Stimulated activated CD4-positive, alpha-beta T cell treated with anti-CD3 and anti-CD28 coated beads, Interleukin-2, amount 100 ng/mL, for 24 hours (primary cell): ENCODE measurements at regions not wholly inside any gene's neighbourhood (a gene's known extent, or its start where the extent isn't known, plus 50 kb on each side); places are given as distances from the start of the nearest gene placed in this dataset.

Experiments used
- DNase-seq, 2 donors: peaks; one replicate each; pipeline ENCODE4 v3.0.0-alpha.2; 2020

DNA sequence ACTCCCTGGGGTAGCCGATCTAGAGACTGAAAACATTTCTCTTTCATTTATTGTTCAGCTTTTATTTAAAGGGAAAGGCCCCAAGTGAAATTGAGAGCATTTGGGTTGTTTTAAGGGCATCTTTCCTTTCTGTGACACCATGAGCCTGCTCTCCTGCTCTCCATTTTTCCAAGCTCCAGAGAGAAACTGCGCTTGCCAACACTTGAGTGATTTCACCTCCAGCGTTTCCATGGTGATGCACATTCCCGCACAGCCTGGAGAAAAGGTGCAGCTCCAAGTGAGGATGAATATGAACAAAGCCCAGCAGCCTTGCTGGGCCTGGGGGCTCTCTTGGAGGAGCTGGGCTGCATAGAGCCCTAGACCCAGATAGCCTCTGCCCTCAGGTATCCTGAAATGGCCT is 159.2 kb upstream of the PPP2R3A start:
- DNase-seq: no peak

DNA sequence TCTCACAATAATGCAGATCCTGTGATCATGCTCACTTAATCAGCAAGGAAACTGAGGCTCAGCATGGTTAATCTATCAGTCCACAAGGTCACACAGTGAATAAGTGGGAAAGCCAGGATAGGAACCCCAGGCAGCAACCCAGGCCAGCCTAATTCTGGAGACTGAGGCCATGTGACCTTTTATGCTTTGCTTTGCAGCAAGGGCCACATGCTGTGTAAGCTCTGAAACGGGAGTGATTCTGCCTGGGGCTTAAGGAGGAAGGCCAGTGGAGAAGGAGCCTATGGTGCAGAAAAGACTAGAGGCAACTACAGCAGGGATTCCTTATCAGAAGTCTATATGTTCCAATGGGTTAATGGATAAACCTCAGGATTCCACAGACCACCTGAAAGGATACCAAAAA is 157.6 kb upstream of the PPP2R3A start:
- DNase-seq: no peak

DNA sequence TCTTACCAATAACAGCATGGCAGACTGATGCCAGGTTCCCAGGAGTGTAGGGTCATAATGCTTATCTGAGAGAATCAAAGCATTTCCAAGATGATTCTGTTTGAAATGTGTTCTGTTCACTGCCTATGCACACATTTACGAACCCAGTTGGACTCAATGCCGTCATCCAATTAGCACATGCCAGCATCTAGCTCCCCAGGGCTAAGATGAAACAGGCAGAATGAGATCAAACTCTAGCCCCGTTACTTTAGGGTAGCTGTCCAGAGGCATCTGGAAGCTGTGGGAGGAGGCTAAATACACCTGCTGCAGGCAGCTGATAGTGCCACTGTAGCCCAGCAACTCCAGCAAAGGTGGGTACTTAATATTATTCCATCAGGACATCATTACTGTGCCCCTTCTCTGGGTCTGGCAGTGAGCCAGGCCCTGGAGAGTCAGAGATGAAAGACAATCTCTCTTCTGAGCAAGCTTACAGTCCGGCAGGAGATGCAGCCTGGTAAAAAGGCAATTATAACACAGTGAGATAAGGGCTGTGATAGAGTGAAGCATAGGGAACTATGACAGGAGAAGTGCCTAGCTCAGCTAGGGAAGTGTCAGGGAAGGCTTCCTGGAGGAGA is 156.4 kb upstream of the PPP2R3A start:
- DNase-seq: no peak

DNA sequence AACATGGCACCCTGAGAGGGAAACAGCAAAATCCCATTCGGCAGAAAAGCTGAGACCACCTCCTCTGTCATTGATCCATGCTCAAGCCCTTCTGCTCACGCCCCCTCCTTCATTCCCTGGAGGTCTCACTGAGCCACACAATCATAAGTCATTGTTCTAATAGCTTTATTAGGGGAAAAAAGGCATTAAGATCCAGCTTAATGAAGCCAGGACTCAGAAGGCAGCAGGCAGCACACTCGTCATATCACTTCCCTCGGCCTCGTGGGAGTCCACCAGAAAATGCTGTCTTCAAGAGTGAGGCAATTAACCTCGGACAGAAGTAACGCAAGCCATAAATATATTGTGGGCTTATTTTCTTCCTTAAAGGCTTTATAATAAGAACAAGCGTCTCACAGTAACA is 153.9 kb upstream of the PPP2R3A start:
- no peak for DNase-seq

DNA sequence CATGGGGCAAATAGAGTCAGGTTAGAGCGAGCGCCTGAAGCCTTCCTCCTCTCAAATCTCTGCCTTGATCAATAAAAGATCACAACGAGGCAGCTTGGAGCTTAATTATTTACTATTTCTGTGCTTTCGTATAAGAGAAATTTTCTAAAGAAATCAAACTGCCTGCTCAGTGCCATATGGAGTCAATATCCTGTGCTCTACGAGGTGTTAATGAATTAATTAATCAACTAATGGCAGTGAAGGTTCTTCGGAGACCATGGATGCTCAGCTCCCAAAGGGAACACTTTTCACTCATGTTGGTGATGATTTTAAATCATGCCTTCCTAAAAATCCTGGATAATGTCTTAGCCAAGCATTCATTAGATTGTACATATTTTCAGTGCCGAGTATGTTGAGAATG is 153.5 kb upstream of the PPP2R3A start:
- no peak for DNase-seq

DNA sequence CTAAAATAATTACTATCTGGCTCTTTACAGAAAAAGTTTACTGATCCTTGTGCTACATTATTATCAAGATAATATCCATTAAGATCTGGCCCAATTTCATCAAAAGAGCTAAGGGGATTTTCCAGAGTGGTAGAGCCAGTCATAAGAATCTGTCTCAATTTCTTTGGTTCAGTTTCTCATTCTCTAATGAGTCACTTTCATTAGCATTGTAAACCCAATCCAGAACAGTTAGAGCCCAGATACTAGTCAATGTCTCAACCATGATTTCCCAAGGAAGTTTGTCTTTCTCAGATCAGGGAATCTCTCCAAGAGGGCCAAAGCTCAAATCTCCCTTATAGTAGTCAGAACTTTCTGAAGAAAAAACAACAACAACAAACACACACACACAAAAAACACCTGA is 131.1 kb upstream of the PPP2R3A start:
- no peak for DNase-seq

DNA sequence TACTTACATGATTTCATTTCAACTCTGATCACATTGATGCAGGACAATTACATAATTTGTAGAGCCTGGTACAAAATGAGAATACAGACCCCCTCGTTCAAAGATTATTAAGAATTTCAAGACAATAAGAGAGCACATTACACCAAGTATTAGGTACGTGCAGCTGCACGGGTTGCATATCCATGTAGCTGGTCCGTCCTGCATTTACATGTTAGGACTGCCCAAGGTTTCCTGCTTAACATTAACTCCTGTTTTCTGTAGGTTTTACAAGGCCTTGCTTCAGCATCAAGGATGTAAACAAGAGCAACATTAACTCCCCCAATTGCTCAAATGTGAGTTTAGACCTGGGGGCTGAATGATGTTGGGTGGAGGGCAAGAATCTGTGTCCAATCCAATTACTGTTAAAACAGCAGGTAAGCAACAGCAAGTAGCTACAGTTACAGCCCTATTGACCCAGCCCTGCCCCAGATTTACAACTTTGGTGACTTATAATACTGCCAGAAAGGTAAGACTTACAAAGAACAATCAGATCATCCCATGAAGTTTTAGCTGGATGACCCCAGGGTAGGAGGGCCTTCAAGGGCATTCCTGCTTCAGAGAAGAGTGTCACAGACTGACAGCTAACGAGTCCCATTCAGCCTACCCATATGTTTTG is 127.4 kb upstream of the PPP2R3A start:
- DNase-seq: no peak

DNA sequence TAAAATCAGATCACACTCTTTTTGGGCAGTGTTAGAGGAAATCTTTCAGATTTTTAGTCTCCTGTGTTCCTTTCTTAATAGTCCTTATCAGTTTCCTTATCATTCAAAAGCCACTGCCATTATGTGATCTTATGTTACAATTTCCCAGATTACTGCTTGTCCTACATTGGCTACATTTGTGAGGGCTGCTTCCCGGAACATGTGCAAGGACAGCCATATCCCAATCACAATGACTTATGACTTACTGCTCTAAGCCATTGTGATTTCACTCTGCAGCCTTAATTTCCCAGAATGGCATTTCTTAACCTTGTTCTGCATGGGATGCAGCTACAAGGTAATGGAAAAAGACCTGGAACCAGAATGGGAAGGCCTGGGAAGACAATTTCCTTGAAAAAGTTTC is 125.1 kb upstream of the PPP2R3A start:
- no peak for DNase-seq

DNA sequence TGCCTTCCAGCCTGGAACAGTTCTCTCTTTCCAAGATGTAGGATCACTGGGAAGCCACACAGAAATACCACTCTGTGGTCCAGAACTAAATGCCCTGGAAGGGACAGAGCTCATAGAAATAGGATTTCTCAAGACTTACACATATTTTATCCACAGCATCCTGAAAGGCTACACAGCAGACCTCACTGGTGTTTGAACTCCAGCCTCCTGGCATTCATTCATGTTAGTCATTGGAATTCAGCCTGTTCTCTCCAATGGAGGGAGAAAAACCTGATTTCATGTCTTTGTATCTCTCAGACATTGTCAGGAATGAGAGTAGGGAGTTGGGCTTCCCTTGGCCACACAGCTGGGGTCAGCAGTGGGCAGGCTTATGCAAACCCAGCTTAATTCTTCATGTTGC is 121.1 kb upstream of the PPP2R3A start:
- no peak for DNase-seq

DNA sequence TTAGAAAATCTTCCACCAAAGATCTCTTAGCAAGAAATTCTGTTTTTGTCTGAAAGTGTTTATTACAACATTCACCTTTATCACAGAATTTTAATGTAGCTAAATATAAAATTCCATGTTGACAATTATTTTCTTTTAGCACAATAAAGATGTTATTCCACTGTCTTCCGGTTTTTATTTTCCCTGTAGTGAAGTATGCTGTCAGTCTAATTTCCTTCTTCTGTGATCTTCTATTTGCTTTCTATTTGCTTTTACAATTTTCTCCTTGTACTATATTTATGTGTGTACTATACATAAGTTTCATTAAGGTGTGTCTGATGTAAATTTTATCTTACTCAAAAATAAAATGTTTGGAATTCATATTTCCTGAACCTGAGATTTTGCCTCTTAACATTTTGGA is 117.5 kb upstream of the PPP2R3A start:
- no peak for DNase-seq

DNA sequence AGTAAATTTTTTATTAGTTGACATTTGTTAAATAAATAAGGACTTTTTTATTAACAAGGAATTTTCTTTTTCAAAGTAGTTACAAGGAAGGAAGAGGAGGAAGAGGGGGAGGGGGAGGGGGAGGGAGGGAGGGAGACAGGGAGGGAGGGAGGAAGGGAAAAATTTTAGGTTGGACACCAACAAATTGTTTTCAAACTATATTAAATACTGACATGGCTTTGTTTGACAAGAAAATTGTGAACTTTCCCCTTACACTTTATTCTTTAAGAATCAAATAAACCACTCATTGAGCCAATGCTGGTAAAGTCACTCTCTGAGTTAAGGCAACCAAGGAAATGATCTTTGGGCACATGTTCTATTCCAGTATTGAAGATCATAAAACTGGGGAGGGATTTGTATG is 115.7 kb upstream of the PPP2R3A start:
- no peak for DNase-seq

DNA sequence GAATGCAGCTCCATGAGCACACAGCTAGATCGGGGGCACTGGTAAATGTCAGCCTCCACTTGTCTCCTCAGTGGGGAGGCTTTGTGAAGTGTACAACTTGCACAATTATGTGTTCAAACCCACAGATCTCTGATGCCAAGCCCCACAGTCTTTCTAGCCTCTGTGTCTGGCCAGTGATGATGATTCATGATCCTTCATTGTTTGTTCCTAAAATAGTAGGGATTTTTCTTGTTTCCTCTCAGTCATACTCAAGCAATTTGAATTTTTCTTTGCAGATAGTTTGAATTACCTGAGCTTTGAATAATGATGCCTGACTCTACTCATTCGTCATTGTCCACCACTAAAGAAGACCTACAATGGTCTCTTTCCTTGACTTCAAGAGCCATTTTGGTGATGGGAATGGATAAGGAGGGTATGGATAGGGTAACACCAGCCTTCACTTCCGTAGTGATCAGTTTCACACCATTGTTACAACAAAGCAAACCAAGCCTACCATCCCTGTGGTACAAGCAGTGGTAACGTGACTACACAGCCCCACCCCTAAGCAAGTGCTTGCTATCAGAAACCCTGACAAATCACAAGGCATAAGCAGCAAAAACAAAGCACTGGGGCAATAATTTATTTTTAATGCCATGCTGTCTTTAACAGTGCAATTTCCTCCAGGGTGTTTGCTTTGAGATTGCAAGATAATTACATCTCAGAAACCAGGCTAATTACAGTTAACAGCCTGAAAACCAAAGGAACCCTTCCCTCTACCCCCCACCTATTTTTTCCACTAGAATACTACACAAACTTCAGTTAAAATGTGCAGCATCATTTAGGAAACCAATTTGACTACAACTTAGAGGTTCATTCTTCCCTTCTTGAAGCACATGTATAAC is 114.1 kb upstream of the PPP2R3A start:
- DNase-seq: no peak

DNA sequence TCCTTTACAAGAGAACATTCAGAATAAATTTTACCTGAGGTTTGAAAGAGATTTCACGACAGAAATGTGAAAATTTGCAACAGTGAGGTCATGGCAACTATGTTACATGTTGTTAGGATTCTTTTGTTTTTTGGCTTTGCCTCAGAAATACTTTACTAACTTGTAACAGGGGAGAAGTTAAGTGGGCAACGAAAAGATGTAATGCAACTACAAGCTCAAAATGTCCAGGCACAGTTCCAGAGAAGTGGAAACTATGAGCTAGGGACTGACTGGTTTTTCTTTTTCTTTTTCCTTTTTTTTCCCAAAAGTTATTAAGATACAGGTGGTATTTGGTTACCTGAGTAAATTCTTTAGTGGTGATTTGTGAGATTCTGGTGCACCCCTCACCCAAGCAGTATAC is 111.5 kb upstream of the PPP2R3A start:
- DNase-seq: no peak

DNA sequence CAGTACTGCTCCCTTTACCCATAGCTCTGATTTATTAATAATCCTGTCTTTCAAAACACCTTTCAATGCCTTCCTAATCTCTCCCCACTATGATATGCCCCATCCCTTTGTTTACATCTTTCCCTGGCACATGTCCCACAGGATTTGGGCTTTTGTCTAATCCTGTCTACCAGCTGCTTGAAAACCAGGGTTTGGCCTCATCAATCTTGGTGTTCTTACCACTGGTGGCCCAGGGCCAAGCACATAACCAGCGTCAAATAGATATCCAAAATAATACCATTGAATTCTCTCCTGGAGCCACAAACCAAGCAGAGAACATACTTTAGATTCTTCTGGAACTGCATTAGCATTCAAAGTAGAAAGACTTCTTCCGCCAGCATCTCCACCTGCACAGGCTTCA is 104.8 kb upstream of the PPP2R3A start:
- no peak for DNase-seq

DNA sequence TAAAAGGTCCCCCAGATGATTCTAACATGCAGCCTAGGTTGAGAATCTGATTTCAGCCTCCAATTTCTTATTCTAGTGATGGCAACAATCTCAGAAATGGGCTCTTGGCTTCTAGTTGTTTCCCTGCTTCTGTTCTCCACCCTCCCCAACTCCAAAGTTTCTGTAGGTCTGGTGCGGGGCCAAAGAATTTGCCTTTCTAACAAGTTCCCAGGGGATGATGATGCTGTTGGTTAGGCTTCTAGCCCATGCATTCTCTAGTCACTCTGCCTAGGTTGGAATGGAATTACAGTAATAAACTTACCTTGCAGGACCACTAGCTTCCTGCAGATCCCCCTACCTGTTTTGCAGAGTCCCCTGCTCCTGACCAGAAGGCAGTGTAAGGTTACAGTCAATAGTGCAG is 103.2 kb upstream of the PPP2R3A start:
- DNase-seq: no peak

DNA sequence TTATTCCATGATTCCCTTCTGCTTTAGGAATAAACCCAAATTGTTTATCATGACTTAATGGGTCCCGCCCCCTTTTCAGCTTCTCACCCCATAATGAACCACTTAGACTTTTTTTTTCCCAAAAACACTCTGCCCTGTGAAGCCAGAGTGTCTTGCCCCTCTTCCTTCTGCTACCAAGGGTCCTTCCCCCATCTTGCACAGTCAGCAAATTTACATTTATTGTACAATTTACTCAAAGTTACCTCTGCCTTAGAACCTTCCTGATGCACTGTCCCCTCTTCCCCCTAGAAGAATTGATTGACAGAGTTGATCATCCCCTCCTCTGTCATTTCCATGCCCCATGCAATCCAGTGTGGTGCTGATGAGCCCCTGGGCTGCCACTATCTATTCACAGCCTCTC is 101.5 kb upstream of the PPP2R3A start:
- DNase-seq: no peak

DNA sequence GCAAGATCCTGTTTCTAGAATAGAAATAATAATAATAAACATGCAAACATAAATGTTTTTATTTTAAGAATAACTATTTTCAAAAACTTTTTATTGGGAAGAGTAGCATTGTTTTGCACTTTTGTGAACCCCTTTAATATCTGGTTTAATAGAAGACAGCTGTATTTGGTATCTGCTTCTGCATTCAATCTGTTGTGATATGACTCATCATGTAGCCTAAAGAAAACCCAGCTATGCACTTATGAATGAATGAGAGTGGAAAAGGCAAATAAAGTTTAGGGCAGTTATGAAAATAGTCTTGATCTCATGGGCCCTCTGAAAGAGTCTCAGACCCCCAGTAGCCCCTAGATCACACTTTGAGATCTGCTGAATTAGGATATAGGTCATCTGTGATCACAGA is 100.4 kb upstream of the PPP2R3A start:
- no peak for DNase-seq

DNA sequence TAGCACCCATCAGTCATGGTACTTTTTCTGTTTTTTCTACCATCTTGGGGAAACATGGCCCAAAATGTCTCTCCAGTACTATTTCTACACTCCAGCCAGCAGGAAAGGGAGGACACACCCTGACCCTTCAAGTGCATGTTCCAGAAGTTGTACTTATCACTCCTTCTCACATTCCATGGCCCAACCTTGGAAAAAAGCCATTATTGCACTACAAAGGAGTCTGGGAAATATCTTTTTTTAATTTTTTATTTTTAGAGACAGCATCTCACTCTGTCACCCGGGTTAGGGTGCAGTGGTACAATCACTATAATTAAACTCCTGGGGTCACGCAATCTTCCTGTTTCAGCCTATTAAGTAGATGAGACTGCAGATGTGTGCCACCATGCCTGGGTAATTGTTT is 100.0 kb upstream of the PPP2R3A start:
- DNase-seq: no peak

DNA sequence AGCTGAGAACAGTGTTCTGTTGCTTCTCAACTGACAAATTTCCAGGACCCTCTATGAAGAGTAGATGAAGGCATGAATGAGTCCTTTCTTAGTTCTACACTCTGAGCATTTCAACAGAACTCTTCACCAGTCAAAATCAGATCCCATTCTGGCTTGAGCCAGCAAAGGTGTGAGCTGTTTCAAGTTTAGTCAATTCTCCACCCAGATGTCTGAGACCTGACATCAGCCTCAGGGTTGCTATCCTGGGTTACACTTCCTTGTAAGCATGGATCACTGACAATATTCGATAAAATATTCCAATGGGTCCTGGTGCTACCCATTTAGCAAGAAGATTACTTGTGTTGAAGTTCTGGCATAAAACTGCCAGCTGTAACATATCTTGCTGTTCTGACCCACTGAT is 97.6 kb upstream of the PPP2R3A start:
- DNase-seq: no peak

DNA sequence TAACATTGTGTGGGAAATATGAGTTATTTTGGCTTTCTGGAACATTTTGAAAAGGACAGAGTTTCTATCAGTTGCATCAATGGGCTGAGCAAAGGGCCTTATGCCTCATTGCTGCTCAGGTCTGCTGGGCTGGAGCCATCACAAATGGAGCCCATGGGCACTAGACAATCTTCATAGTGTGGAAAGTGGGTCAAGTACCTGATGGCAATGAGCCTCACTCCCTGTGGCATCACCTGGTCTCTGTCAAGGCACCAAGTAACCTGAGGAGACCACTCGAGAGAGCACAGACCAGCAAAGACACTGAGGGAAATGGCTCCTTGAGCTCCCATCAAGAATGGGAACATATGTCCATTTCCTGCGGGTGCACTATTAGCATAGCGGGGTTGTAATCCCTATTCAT is 96.7 kb upstream of the PPP2R3A start:
- no peak for DNase-seq

DNA sequence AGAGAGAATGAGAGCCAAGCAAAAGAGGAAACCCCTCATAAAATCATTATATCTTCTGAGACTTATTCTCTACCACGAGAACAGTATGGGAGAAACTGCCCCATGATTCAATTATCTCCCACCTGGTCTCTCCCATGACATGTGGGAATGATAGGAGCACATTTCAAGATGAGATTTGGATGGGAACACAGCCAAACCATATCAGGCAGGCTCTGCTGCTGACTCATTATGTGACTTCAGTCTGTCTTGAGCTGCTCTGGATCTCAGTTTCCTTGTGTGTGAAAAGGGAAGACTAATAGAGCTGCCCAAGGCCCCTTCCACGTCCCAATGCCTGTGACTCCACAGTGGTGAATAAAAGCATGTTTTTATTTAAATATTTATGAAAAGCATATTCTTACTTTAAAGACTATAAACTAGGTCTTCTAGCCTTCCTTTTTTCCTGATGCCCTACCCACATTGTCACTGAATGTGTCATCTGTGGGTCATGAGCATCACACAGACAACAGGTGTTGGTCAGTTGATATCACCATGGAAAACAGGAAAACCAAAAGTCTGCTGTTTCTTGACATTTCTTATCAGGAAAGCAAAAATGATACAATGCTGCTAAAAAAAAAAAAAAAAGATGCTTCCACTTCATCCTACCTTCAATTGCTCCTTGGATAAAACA is 96.0 kb upstream of the PPP2R3A start:
- DNase-seq: no peak

DNA sequence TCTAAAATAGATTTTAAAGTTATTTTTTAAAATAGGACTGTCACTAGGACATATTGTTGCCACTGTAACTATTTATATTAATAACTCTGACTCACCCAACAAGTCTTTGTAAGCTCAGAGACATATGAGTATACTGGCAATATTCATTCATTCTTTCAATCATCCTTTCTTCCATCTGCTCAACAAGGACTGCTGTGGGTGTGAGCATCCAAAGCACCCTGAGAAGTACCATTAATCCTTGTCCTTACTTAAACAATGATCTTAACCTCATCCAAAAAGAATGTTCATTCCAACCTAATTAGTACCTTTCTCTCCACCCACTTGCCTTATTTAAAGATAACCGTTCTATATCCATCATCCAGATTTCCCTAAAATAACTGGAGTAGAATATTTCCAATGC is 94.2 kb upstream of the PPP2R3A start:
- DNase-seq: no peak

DNA sequence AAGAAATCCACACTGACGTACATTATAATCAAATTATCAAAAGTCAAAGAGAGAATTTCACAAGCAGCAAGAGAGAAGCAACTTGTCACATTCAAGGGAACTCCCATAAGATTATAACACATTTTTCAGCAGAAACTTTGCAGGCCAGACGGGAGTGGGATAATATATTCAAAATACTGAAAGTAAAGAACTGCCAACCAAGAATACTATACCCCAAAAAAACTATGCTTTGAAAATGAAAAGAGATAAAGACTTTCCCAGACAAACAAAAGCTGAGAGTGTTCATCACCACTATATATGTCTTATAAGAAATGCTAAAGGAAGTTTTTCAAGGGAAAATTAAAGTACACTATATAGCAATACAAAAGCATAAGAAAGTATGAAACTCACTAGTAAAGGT is 91.5 kb upstream of the PPP2R3A start:
- DNase-seq: no peak

DNA sequence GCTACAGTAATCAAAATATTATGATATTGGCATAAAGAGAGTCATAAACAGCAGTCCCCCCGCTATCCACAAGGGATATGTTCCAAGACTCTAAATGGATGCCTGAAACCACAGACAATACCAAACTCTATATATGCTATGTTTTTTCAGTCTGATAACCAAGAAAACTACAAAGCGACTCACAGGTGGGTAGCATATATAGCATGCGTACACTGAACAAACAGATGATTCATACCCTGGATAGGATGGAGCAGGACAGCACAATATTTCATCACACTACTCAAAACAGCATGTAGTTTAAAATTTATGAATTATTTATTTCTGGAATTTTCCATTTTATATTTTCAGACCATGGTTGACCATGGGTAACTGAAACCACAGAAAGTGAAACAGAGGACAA is 87.0 kb upstream of the PPP2R3A start:
- DNase-seq: no peak
